A549 (cell line): ENCODE measurements at regions not wholly inside any gene's neighbourhood (a gene's known extent, or its start where the extent isn't known, plus 50 kb on each side); places are given as distances from the start of the nearest gene placed in this dataset.

Experiments used
- BHLHE40 ChIP-seq: IDR thresholded peaks from 2 replicates; pipeline ENCODE4 v1.6.1; 2012; ENCODE audit warnings: low read depth, low read length, inconsistent platforms
- EP300 ChIP-seq, 2 experiments: fragments of >200 bp; sonication (Bioruptor Twin); formaldehyde crosslinking; IDR thresholded peaks; 2 replicates in 1 of 2; 3 replicates in 1 of 2; pipeline ENCODE4 v1.6.1; 2016 to 2017
- FOSL2 ChIP-seq, 2 experiments: fragments of 450-650 bp in 1 of 2; fragments of >200 bp in 1 of 2; sonication (Bioruptor Twin) in 1 of 2; formaldehyde crosslinking; IDR thresholded peaks; 2 replicates each; pipeline versions ENCODE4 v1.5.0 to v1.6.1; 2016 to 2020; ENCODE audit warnings: mild to moderate bottlenecking in 1 of 2, moderate library complexity in 1 of 2
- JUN ChIP-seq, 2 experiments: fragments of >200 bp; sonication (Bioruptor Twin); formaldehyde crosslinking; IDR thresholded peaks; 2 replicates in 1 of 2; 3 replicates in 1 of 2; pipeline ENCODE4 v1.6.1; 2016 to 2017
- JUNB ChIP-seq: fragments of >200 bp; sonication (Bioruptor Twin); formaldehyde crosslinking; IDR thresholded peaks from 2 replicates; pipeline ENCODE4 v1.6.1; 2016
- KDM1A ChIP-seq: fragments of 200-600 bp; sonication (generic); IDR thresholded peaks from 2 replicates; pipeline ENCODE4 v1.6.1; 2016; ENCODE audit warnings: low read depth, mild to moderate bottlenecking
- MYC ChIP-seq: IDR thresholded peaks from 2 replicates; pipeline ENCODE4 v1.6.1; 2012; ENCODE audit warnings: mild to moderate bottlenecking, inconsistent platforms, low read length, improper control_type of control experiment, borderline replicate concordance
- NR3C1 ChIP-seq: fragments of >200 bp; sonication (Bioruptor Twin); formaldehyde crosslinking; IDR thresholded peaks from 3 replicates; pipeline ENCODE4 v1.6.1; 2017
- POLR2A ChIP-seq: IDR thresholded peaks from 2 replicates; pipeline ENCODE4 v1.6.1; 2012; ENCODE audit warnings: mild to moderate bottlenecking, low read length
- RFX5 ChIP-seq: fragments of 450-650 bp; IDR thresholded peaks from 2 replicates; pipeline ENCODE4 v1.7.1; 2014; ENCODE audit warnings: antibody characterized with exemption, mild to moderate bottlenecking, moderate library complexity
- SMC3 ChIP-seq: fragments of >200 bp; sonication (Bioruptor Twin); formaldehyde crosslinking; IDR thresholded peaks from 3 replicates; pipeline ENCODE4 v1.6.1; 2018; ENCODE audit warnings: inconsistent platforms
- TF ChIP-seq, protein P1 (sequence below): fragments of >200 bp; sonication (Bioruptor Twin); formaldehyde crosslinking; IDR thresholded peaks from 3 replicates; pipeline ENCODE4 v1.5.1; 2016
- TF ChIP-seq, protein P2 (sequence below): IDR thresholded peaks from 2 replicates; pipeline ENCODE4 v1.6.1; 2012

- no peak for TF ChIP-seq NR3C1
- no peak for TF ChIP-seq FOSL2 (IDR thresholded peaks at IDR 0.05)
- no peak for TF ChIP-seq FOSL2 (CRISPR knock-in tag; IDR thresholded peaks at IDR 0.05)
- TF ChIP-seq, protein P1, sequence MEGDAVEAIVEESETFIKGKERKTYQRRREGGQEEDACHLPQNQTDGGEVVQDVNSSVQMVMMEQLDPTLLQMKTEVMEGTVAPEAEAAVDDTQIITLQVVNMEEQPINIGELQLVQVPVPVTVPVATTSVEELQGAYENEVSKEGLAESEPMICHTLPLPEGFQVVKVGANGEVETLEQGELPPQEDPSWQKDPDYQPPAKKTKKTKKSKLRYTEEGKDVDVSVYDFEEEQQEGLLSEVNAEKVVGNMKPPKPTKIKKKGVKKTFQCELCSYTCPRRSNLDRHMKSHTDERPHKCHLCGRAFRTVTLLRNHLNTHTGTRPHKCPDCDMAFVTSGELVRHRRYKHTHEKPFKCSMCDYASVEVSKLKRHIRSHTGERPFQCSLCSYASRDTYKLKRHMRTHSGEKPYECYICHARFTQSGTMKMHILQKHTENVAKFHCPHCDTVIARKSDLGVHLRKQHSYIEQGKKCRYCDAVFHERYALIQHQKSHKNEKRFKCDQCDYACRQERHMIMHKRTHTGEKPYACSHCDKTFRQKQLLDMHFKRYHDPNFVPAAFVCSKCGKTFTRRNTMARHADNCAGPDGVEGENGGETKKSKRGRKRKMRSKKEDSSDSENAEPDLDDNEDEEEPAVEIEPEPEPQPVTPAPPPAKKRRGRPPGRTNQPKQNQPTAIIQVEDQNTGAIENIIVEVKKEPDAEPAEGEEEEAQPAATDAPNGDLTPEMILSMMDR, result no peak
- TF ChIP-seq KDM1A, result no peak
- no peak for TF ChIP-seq POLR2A
- TF ChIP-seq BHLHE40, result no peak
- no peak for TF ChIP-seq EP300 (IDR thresholded peaks at IDR 0.05)
- TF ChIP-seq JUN (IDR thresholded peaks at IDR 0.05), result no peak
- no peak for TF ChIP-seq RFX5
- no peak for TF ChIP-seq SMC3
- TF ChIP-seq, protein P2, sequence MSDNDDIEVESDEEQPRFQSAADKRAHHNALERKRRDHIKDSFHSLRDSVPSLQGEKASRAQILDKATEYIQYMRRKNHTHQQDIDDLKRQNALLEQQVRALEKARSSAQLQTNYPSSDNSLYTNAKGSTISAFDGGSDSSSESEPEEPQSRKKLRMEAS, result no peak
- no peak for TF ChIP-seq MYC
- TF ChIP-seq JUNB, result no peak
These were observed 89.3 kb upstream of the PGRMC2 start for GRCh38 chr4:128376958-128377357.
